Endothelial cell of umbilical vein (primary cell): ENCODE measurements at regions not wholly inside any gene's neighbourhood (a gene's known extent, or its start where the extent isn't known, plus 50 kb on each side); places are given as distances from the start of the nearest gene placed in this dataset.

Source experiments
- BruUV-seq: library from RNA; stranded (reverse); fragments of 400-500 nt; replicated peaks from 2 replicates; lab custom pipeline; 2021; lab: Mats Ljungman, UMichigan
- CTCF ChIA-PET: fragments of 300-600, 350-600 bp; sonication (Branson Sonifier 250); formaldehyde crosslinking; loops from one replicate; lab custom pipeline; 2021; ENCODE audit warnings: antibody characterized with exemption, inconsistent platforms; lab: Charles Lee
- POLR2A ChIA-PET: fragments of 300-600, 350-600 bp; sonication (Branson Sonifier 250); formaldehyde crosslinking; loops from one replicate; lab custom pipeline; 2021; ENCODE audit warnings: antibody characterized with exemption, inconsistent platforms; lab: Charles Lee
- DNase-seq: peaks from one replicate; pipeline ENCODE4 v3.0.0-alpha.2; 2011; ENCODE audit warnings: low read depth, low spot score
- FAIRE-seq: peaks from 2 replicates; lab custom pipeline; 2011; peaks lifted over from hg19 to GRCh38; lab: Jason Lieb, UNC
- H2AFZ ChIP-seq: 2 replicates; pipeline ENCODE4 v1.6.0; 2012; ENCODE audit warnings: low read depth, low read length, control low read depth, inconsistent platforms
- H3K27ac ChIP-seq: 2 replicates; pipeline ENCODE4 v1.5.1; 2011; ENCODE audit warnings: low read depth, mild to moderate bottlenecking, control low read depth, low read length, moderate library complexity; ENCODE audit not compliant: insufficient read depth
- H3K27me3 ChIP-seq, 2 experiments: 2 replicates each; pipeline versions ENCODE4 v1.6.0 to v1.6.1; 2011; ENCODE audit warnings: low read length in 2 of 2, mixed read lengths in 1 of 2; ENCODE audit not compliant: control insufficient read depth in 2 of 2, insufficient read depth in 2 of 2
- H3K36me3 ChIP-seq, 2 experiments: 2 replicates in 1 of 2; 3 replicates in 1 of 2; pipeline ENCODE4 v1.5.1; 2011; ENCODE audit warnings: low read length in 2 of 2, mild to moderate bottlenecking in 1 of 2, moderate library complexity in 1 of 2; ENCODE audit not compliant: control insufficient read depth in 2 of 2, insufficient read depth in 2 of 2; ENCODE audit errors: extremely low read depth in 1 of 2
- H3K4me1 ChIP-seq: 3 replicates; pipeline ENCODE4 v1.5.1; 2011; ENCODE audit warnings: mild to moderate bottlenecking, low read length; ENCODE audit not compliant: control insufficient read depth, insufficient read depth; ENCODE audit errors: extremely low read depth
- H3K4me2 ChIP-seq: 2 replicates; pipeline ENCODE4 v1.6.1; 2011; ENCODE audit warnings: low read length, control low read depth, mixed read lengths; ENCODE audit not compliant: insufficient read depth
- H3K4me3 ChIP-seq, 3 experiments: fragments of 200-600 bp in 1 of 3; sonication (generic), shearing (Covaris generic) in 1 of 3; replicated peaks in 1 of 3; 2 replicates each; pipeline ENCODE4 v1.5.1; 2011 to 2016; ENCODE audit warnings: control low read depth in 3 of 3, low read length in 3 of 3, mild to moderate bottlenecking in 2 of 3, inconsistent platforms in 1 of 3, low read depth in 1 of 3, moderate library complexity in 1 of 3; ENCODE audit not compliant: insufficient read depth in 1 of 3
- H3K79me2 ChIP-seq: 2 replicates; pipeline ENCODE4 v1.6.0; 2012; ENCODE audit warnings: low read length, inconsistent platforms; ENCODE audit not compliant: control insufficient read depth, insufficient read depth
- H3K9ac ChIP-seq: replicated peaks from 2 replicates; pipeline ENCODE3; 2011; ENCODE audit warnings: low read length, control low read depth; ENCODE audit not compliant: insufficient read depth; ENCODE audit errors: extremely low read depth
- H3K9me1 ChIP-seq: replicated peaks from 3 replicates; pipeline ENCODE4 v1.6.0; 2011; ENCODE audit warnings: mild to moderate bottlenecking, low read length; ENCODE audit not compliant: control insufficient read depth, insufficient read depth; ENCODE audit errors: extremely low read depth
- H3K9me3 ChIP-seq: replicated peaks from 2 replicates; pipeline ENCODE4 v1.5.1; 2012; ENCODE audit warnings: low read length, inconsistent platforms; ENCODE audit not compliant: control insufficient read depth, insufficient read depth
- H4K20me1 ChIP-seq: replicated peaks from 2 replicates; pipeline ENCODE3; 2011; ENCODE audit warnings: mild to moderate bottlenecking, low read length; ENCODE audit not compliant: control insufficient read depth, insufficient read depth; ENCODE audit errors: extremely low read depth
- CTCF ChIP-seq, 2 donors: IDR thresholded peaks; 1 replicate in 1 of 2; 2 replicates in 1 of 2; pipeline ENCODE4 v1.5.1; 2011; ENCODE audit warnings: low read length in 2 of 2, mild to moderate bottlenecking in 2 of 2, moderate library complexity in 2 of 2, control low read depth in 1 of 2, inconsistent platforms in 1 of 2, low read depth in 1 of 2; ENCODE audit not compliant: insufficient read depth in 1 of 2; ENCODE audit errors: extremely low read depth in 1 of 2
- EZH2 ChIP-seq: IDR thresholded peaks from 2 replicates; pipeline ENCODE4 v1.6.1; 2012; ENCODE audit warnings: borderline replicate concordance, low read depth, mild to moderate bottlenecking, moderate library complexity, low read length, inconsistent platforms; ENCODE audit not compliant: severe bottlenecking
- FOS ChIP-seq: IDR thresholded peaks from 2 replicates; pipeline ENCODE4 v1.6.1; 2011; ENCODE audit warnings: mild to moderate bottlenecking, low read length, moderate library complexity, borderline replicate concordance; ENCODE audit not compliant: insufficient read depth
- GATA2 ChIP-seq: IDR thresholded peaks from 2 replicates; pipeline ENCODE4 v1.7.0; 2011; ENCODE audit warnings: low read depth, mild to moderate bottlenecking, moderate library complexity, mixed read lengths, low read length; ENCODE audit not compliant: insufficient read length, insufficient read depth
- JUN ChIP-seq: IDR thresholded peaks from 2 replicates; pipeline ENCODE4 v1.6.1; 2011; ENCODE audit warnings: borderline replicate concordance, low read depth; ENCODE audit not compliant: insufficient read length, insufficient read depth
- MAX ChIP-seq: IDR thresholded peaks from 2 replicates; pipeline ENCODE4 v1.6.1; 2011; ENCODE audit not compliant: insufficient read depth, insufficient read length
- MYC ChIP-seq: IDR thresholded peaks from one replicate; pipeline ENCODE4 v1.6.1; 2011; ENCODE audit warnings: mild to moderate bottlenecking, low read depth, low read length
- POLR2A ChIP-seq: IDR thresholded peaks from 2 replicates; pipeline ENCODE4 v1.6.1; 2012; ENCODE audit warnings: low read depth, mild to moderate bottlenecking, control low read depth, low read length
- POLR2AphosphoS5 ChIP-seq: IDR thresholded peaks from 2 replicates; pipeline ENCODE4 v1.6.1; 2012; ENCODE audit warnings: low read depth, mild to moderate bottlenecking, control low read depth, low read length, moderate library complexity; ENCODE audit not compliant: insufficient read depth
- dilution Hi-C: fragments of 300-500 bp; cut with MboI; formaldehyde crosslinking; loops from one replicate; pipeline ENCODE4 v1.15.0; 2019; ENCODE audit warnings: low sequenced_read_pairs; ENCODE audit not compliant: extremely low pct_ligation_motif_present
- intact Hi-C: fragments of 100-400 bp; cut with micrococcal nuclease; formaldehyde crosslinking; loops from one replicate; pipeline ENCODE4 v1.10.0; 2022

- ChIA-PET CTCF (no interaction called here), POLR2A (no interaction called here)
- H2AFZ ChIP-seq = no peak overlapping the region
- no peaks in the 10 kb centered on the region for H4K20me1 ChIP-seq
- no peak for DNase-seq
- no TSS peak for BruUV-seq
- no peaks in the 10 kb centered on the region for H3K9me1 ChIP-seq
- no peak overlapping the region for H3K4me3 ChIP-seq
- H3K9me3 ChIP-seq = no peaks in the 10 kb centered on the region
- no peaks in the 10 kb centered on the region for H3K27me3 ChIP-seq
- H3K79me2 ChIP-seq = no peaks in the 10 kb centered on the region
- dilution Hi-C loops (no loop called here), intact Hi-C loops (no loop called here)
- FAIRE-seq = no peak
- no peak overlapping the region for H3K4me2 ChIP-seq
- no peaks in the 10 kb centered on the region for H3K4me1 ChIP-seq
- no peaks in the 10 kb centered on the region for H3K36me3 ChIP-seq
- no peak overlapping the region for H3K9ac ChIP-seq
- TF ChIP-seq FOS (no peak), MAX (no peak), JUN (no peak), MYC (no peak), POLR2A (no peak), EZH2 (no peak), GATA2 (no peak), POLR2AphosphoS5 (no peak), CTCF (IDR thresholded peaks at IDR 0.05; ENCODE audit: extremely low read depth in 1 of 2, insufficient read depth in 1 of 2, low read depth in 1 of 2, low read length in 2 of 2) (no peak)
- no peak overlapping the region for H3K27ac ChIP-seq
Measured at GRCh38 chr3:148008591-148008990, 599.4 kb downstream of the ZIC1 start.
